IMR-90 (cell line): ENCODE measurements at regions not wholly inside any gene's neighbourhood (a gene's known extent, or its start where the extent isn't known, plus 50 kb on each side); places are given as distances from the start of the nearest gene placed in this dataset.

Experiments
- ATAC-seq: fragments of 200-7000 bp; cut with Tn5 transposase; 2 replicates; pipeline ENCODE4 v1.9.1; 2020; ENCODE audit warnings: low read depth, mild to moderate bottlenecking, moderate library complexity
- BruUV-seq: library from RNA; stranded (reverse); fragments of 400-500 nt; replicated peaks from 2 replicates; lab custom pipeline; 2021; lab: Mats Ljungman, UMichigan
- CTCF ChIA-PET: fragments of 300-600 bp; formaldehyde crosslinking; extraction: SDS; loops from one replicate; lab custom pipeline; 2021; ENCODE audit warnings: antibody characterized with exemption; lab: Yijun Ruan, JAX
- POLR2A ChIA-PET: fragments of 300-600 bp; sonication (Branson Sonifier 250); formaldehyde crosslinking; loops from one replicate; lab custom pipeline; 2022; ENCODE audit warnings: antibody characterized with exemption; ENCODE audit not compliant: unreplicated experiment; lab: Charles Lee
- DNase-seq: peaks from one replicate; pipeline ENCODE4 v3.0.0; 2013
- H2AFZ ChIP-seq: replicated peaks from 2 replicates; pipeline ENCODE3; 2013; ENCODE audit warnings: low read length, mild to moderate bottlenecking; ENCODE audit not compliant: poor library complexity
- H2AK5ac ChIP-seq: 2 replicates; pipeline ENCODE4 v1.6.1; 2013; ENCODE audit warnings: low read depth, low read length, inconsistent platforms
- H2AK9ac ChIP-seq: replicated peaks from 2 replicates; pipeline ENCODE3; 2013; ENCODE audit warnings: mild to moderate bottlenecking, low read depth, low read length, moderate library complexity; ENCODE audit not compliant: poor library complexity
- H2BK120ac ChIP-seq: 2 replicates; pipeline ENCODE4 v1.6.1; 2013; ENCODE audit warnings: low read depth, low read length, inconsistent platforms
- H2BK15ac ChIP-seq: 3 replicates; pipeline ENCODE4 v1.6.1; 2013; ENCODE audit warnings: low read depth, low read length, inconsistent platforms
- H2BK20ac ChIP-seq: 2 replicates; pipeline ENCODE4 v1.6.1; 2013; ENCODE audit warnings: low read depth, mild to moderate bottlenecking, inconsistent platforms, low read length, moderate library complexity
- H2BK5ac ChIP-seq: 2 replicates; pipeline ENCODE4 v1.6.1; 2013; ENCODE audit warnings: mild to moderate bottlenecking, low read depth, low read length, inconsistent platforms; ENCODE audit not compliant: poor library complexity, severe bottlenecking
- H3K14ac ChIP-seq: replicated peaks from 2 replicates; pipeline ENCODE4 v1.6.1; 2013; ENCODE audit warnings: low read depth, low read length, inconsistent platforms
- H3K18ac ChIP-seq: 2 replicates; pipeline ENCODE4 v1.6.1; 2013; ENCODE audit warnings: low read depth, low read length, control low read depth
- H3K23ac ChIP-seq: 2 replicates; pipeline ENCODE4 v1.6.1; 2013; ENCODE audit warnings: low read depth, low read length, inconsistent platforms
- H3K27ac ChIP-seq: 2 replicates; pipeline ENCODE4 v1.5.1; 2013; ENCODE audit warnings: mild to moderate bottlenecking, control low read depth, low read length; ENCODE audit not compliant: insufficient read depth
- H3K27me3 ChIP-seq: 2 replicates; pipeline ENCODE4 v1.6.1; 2013; ENCODE audit warnings: low read length; ENCODE audit not compliant: control insufficient read depth, insufficient read depth
- H3K36me3 ChIP-seq: 2 replicates; pipeline ENCODE4 v1.6.1; 2013; ENCODE audit warnings: low read length, mixed read lengths; ENCODE audit not compliant: control insufficient read depth, insufficient read depth
- H3K4ac ChIP-seq: 2 replicates; pipeline ENCODE4 v1.6.1; 2013; ENCODE audit warnings: low read depth, low read length, inconsistent platforms
- H3K4me1 ChIP-seq: 2 replicates; pipeline ENCODE4 v1.6.1; 2013; ENCODE audit warnings: low read length, mixed read lengths; ENCODE audit not compliant: control insufficient read depth, insufficient read depth
- H3K4me2 ChIP-seq: 2 replicates; pipeline ENCODE4 v1.6.1; 2013; ENCODE audit warnings: low read depth, mild to moderate bottlenecking, control low read depth, low read length, moderate library complexity
- H3K4me3 ChIP-seq: 2 replicates; pipeline ENCODE4 v1.5.1; 2013; ENCODE audit warnings: low read depth, mild to moderate bottlenecking, control low read depth, low read length, moderate library complexity; ENCODE audit not compliant: insufficient read depth
- H3K56ac ChIP-seq: 2 replicates; pipeline ENCODE4 v1.6.1; 2013; ENCODE audit warnings: low read length, inconsistent platforms; ENCODE audit not compliant: insufficient read depth; ENCODE audit errors: extremely low read depth
- H3K79me1 ChIP-seq, 2 experiments: 2 replicates each; pipeline ENCODE4 v1.6.1; 2013; ENCODE audit warnings: low read length in 2 of 2, inconsistent platforms in 1 of 2, low read depth in 1 of 2
- H3K9ac ChIP-seq: 2 replicates; pipeline ENCODE4 v1.6.1; 2013; ENCODE audit warnings: low read depth, low read length, control low read depth
- H3K9me1 ChIP-seq: 2 replicates; pipeline ENCODE4 v1.6.1; 2013; ENCODE audit warnings: low read length, inconsistent platforms; ENCODE audit not compliant: insufficient read depth
- H3K9me3 ChIP-seq: 2 replicates; pipeline ENCODE4 v1.6.1; 2013; ENCODE audit warnings: low read length; ENCODE audit not compliant: control insufficient read depth, insufficient read depth
- H4K20me1 ChIP-seq: 2 replicates; pipeline ENCODE4 v1.6.1; 2013; ENCODE audit warnings: low read length, inconsistent platforms; ENCODE audit not compliant: insufficient read depth
- H4K5ac ChIP-seq: 2 replicates; pipeline ENCODE4 v1.6.1; 2013; ENCODE audit warnings: mild to moderate bottlenecking, low read depth, low read length, control low read depth
- H4K8ac ChIP-seq, 2 experiments: 2 replicates each; pipeline ENCODE4 v1.6.1; 2013; ENCODE audit warnings: low read depth in 2 of 2, low read length in 2 of 2, control low read depth in 1 of 2, inconsistent platforms in 1 of 2
- H4K91ac ChIP-seq: 2 replicates; pipeline ENCODE4 v1.6.1; 2013; ENCODE audit warnings: low read depth, low read length, inconsistent platforms; ENCODE audit not compliant: insufficient read depth
- BHLHE40 ChIP-seq: fragments of 150-350 bp; IDR thresholded peaks from 2 replicates; pipeline ENCODE4 v1.6.1; 2016; ENCODE audit warnings: mild to moderate bottlenecking, low read depth, low read length
- CEBPB ChIP-seq: IDR thresholded peaks from 2 replicates; pipeline ENCODE4 v1.6.1; 2012; ENCODE audit warnings: low read depth, low read length, improper control_type of control experiment
- CHD1 ChIP-seq: IDR thresholded peaks from 2 replicates; pipeline ENCODE4 v1.6.1; 2012; ENCODE audit warnings: low read depth, low read length, improper control_type of control experiment
- ELK1 ChIP-seq: fragments of 150-350 bp; IDR thresholded peaks from 2 replicates; pipeline ENCODE4 v1.6.1; 2016; ENCODE audit warnings: low read depth, mild to moderate bottlenecking, low read length, moderate library complexity, borderline replicate concordance
- FOS ChIP-seq: fragments of 150-350 bp; IDR thresholded peaks from 2 replicates; pipeline ENCODE4 v1.6.1; 2016; ENCODE audit warnings: low read depth, low read length
- MAFK ChIP-seq: IDR thresholded peaks from 2 replicates; pipeline ENCODE4 v1.6.1; 2012; ENCODE audit warnings: low read depth, low read length, improper control_type of control experiment
- MAZ ChIP-seq: IDR thresholded peaks from 2 replicates; pipeline ENCODE4 v1.6.1; 2012; ENCODE audit warnings: low read depth, mild to moderate bottlenecking, low read length, improper control_type of control experiment, moderate library complexity, borderline replicate concordance
- MXI1 ChIP-seq: IDR thresholded peaks from 2 replicates; pipeline ENCODE4 v1.6.1; 2012; ENCODE audit warnings: low read depth, mild to moderate bottlenecking, low read length, moderate library complexity, borderline replicate concordance
- NFE2L2 ChIP-seq: fragments of 150-350 bp; IDR thresholded peaks from 2 replicates; pipeline ENCODE4 v1.6.1; 2016; ENCODE audit warnings: low read depth, mild to moderate bottlenecking, low read length
- POLR2A ChIP-seq: IDR thresholded peaks from 2 replicates; pipeline ENCODE4 v1.6.1; 2012; ENCODE audit warnings: mild to moderate bottlenecking, low read depth, low read length
- RAD21 ChIP-seq: IDR thresholded peaks from 2 replicates; pipeline ENCODE4 v1.6.1; 2012; ENCODE audit warnings: low read length, improper control_type of control experiment
- RCOR1 ChIP-seq: IDR thresholded peaks from 2 replicates; pipeline ENCODE4 v1.6.1; 2012; ENCODE audit warnings: mild to moderate bottlenecking, low read length, improper control_type of control experiment; ENCODE audit not compliant: insufficient replicate concordance
- RFX5 ChIP-seq: IDR thresholded peaks from 2 replicates; pipeline ENCODE4 v1.8.0; 2012; ENCODE audit warnings: low read depth, mild to moderate bottlenecking, low read length, moderate library complexity
- SMC3 ChIP-seq: fragments of 150-350 bp; IDR thresholded peaks from 2 replicates; pipeline ENCODE4 v1.6.1; 2016; ENCODE audit warnings: low read depth, mild to moderate bottlenecking, antibody characterized with exemption, low read length, moderate library complexity
- WGBS, 2 experiments: methylation state at CpG; one replicate each; pipeline versions ENCODE4 v1.1.5 to v1.1.7; 2013; ENCODE audit warnings: missing lambda C conversion rate in 2 of 2; ENCODE audit not compliant: insufficient read length in 1 of 2; ENCODE audit errors: extremely low coverage in 2 of 2; 5-methylcytosine and 5-hydroxymethylcytosine counted together
- dilution Hi-C: fragments of 300-500 bp; cut with HindIII; formaldehyde crosslinking; loops from one replicate; pipeline ENCODE4 v1.14.3; 2018; ENCODE audit warnings: low sequenced_read_pairs; ENCODE audit not compliant: unreplicated experiment
- in situ Hi-C: fragments of 300-500 bp; cut with MboI; formaldehyde crosslinking; loops from 3 replicates; pipeline ENCODE4 v1.14.3; 2019; ENCODE audit warnings: low sequenced_read_pairs, inconsistent platforms, mixed read lengths
- intact Hi-C: fragments of 100-400 bp; cut with micrococcal nuclease; formaldehyde crosslinking; loops from 2 replicates; pipeline ENCODE4 v1.10.0; 2022
- TF ChIP-seq, protein P1 (sequence below): fragments of 150-350 bp; IDR thresholded peaks from 2 replicates; pipeline ENCODE4 v1.6.1; 2017; ENCODE audit warnings: mild to moderate bottlenecking, antibody characterized with exemption, low read length, low read depth
- TF ChIP-seq, protein P2 (sequence below): conservative IDR thresholded peaks from 2 replicates; pipeline ENCODE4 v1.5.1; 2012; ENCODE audit warnings: mild to moderate bottlenecking, low read depth, low read length, improper control_type of control experiment

GRCh38 chr4:164571593-164572390 lies 182.1 kb upstream of the SMIM31 start:
- no peak overlapping the region for H3K4me3 ChIP-seq
- no peak overlapping the region for H3K9ac ChIP-seq
- no peak overlapping the region for H3K14ac ChIP-seq
- no peak overlapping the region for H2AFZ ChIP-seq
- no peak overlapping the region for H3K23ac ChIP-seq
- H2BK5ac ChIP-seq: no peak overlapping the region
- no peak overlapping the region for H2AK9ac ChIP-seq
- no peak overlapping the region for H4K91ac ChIP-seq
- H3K4me2 ChIP-seq: no peak overlapping the region
- no peak overlapping the region for H3K4ac ChIP-seq
- no peak for ATAC-seq
- no peaks in the 10 kb centered on the region for H3K9me3 ChIP-seq
- WGBS, 2 experiments: no CpG with 5 or more reads among the region's 7 CpGs
- in situ Hi-C loops (no loop called here), intact Hi-C loops (no loop called here), dilution Hi-C loops (no loop called here)
- no peak overlapping the region for H3K56ac ChIP-seq
- H3K27me3 ChIP-seq: no peaks in the 10 kb centered on the region
- ChIA-PET POLR2A (no interaction called here), CTCF (no interaction called here)
- no peaks in the 10 kb centered on the region for H3K36me3 ChIP-seq
- no peak overlapping the region for H3K27ac ChIP-seq
- no peaks in the 10 kb centered on the region for H3K9me1 ChIP-seq
- H4K8ac ChIP-seq: no peak overlapping the region
- DNase-seq: no peak
- no peak overlapping the region for H2BK15ac ChIP-seq
- H3K79me1 ChIP-seq: no peaks in the 10 kb centered on the region
- no peak overlapping the region for H4K5ac ChIP-seq
- H2BK120ac ChIP-seq: no peak overlapping the region
- BruUV-seq: no TSS peak
- TF ChIP-seq, protein P1, sequence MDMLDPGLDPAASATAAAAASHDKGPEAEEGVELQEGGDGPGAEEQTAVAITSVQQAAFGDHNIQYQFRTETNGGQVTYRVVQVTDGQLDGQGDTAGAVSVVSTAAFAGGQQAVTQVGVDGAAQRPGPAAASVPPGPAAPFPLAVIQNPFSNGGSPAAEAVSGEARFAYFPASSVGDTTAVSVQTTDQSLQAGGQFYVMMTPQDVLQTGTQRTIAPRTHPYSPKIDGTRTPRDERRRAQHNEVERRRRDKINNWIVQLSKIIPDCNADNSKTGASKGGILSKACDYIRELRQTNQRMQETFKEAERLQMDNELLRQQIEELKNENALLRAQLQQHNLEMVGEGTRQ: no peak
- TF ChIP-seq CHD1 (no peak), ELK1 (no peak), RFX5 (no peak), BHLHE40 (no peak), CEBPB (no peak), RAD21 (no peak), POLR2A (no peak), MAZ (no peak), MAFK (no peak), SMC3 (no peak), RCOR1 (no peak), FOS (no peak), MXI1 (no peak), NFE2L2 (no peak)
- TF ChIP-seq, protein P2, sequence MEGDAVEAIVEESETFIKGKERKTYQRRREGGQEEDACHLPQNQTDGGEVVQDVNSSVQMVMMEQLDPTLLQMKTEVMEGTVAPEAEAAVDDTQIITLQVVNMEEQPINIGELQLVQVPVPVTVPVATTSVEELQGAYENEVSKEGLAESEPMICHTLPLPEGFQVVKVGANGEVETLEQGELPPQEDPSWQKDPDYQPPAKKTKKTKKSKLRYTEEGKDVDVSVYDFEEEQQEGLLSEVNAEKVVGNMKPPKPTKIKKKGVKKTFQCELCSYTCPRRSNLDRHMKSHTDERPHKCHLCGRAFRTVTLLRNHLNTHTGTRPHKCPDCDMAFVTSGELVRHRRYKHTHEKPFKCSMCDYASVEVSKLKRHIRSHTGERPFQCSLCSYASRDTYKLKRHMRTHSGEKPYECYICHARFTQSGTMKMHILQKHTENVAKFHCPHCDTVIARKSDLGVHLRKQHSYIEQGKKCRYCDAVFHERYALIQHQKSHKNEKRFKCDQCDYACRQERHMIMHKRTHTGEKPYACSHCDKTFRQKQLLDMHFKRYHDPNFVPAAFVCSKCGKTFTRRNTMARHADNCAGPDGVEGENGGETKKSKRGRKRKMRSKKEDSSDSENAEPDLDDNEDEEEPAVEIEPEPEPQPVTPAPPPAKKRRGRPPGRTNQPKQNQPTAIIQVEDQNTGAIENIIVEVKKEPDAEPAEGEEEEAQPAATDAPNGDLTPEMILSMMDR: no peak
- H2AK5ac ChIP-seq: no peak overlapping the region
- H3K4me1 ChIP-seq: no peaks in the 10 kb centered on the region
- no peak overlapping the region for H2BK20ac ChIP-seq
- no peak overlapping the region for H3K18ac ChIP-seq
- H4K20me1 ChIP-seq: no peaks in the 10 kb centered on the region
